ENCODE measurements at regions not wholly inside any gene's neighbourhood (a gene's known extent, or its start where the extent isn't known, plus 50 kb on each side); places are given as distances from the start of the nearest gene placed in this dataset.

DNA sequence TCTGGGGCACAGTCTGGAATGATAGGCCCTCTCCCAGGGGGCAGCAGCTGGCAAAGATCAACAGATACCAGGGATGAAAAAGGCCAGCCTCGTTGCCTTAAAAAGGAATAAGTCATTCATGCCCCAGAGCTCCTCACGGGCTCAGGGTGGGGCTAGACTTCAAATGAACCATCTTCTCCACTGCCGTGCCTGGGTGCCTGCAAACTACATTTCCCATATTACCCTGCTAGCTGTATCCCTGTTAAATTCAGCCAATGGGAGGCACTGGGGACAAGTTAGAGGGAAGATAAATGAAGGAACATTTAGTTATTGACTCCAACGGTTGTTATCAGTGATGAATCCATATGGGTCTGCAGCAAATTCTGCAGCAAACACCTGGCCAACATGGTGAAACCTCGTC lies 101.2 kb upstream of the CYYR1 start:
- no peaks in the 10 kb centered on the region for H3K4me1 Mint-ChIP-seq (ENCODE audit: low read depth)
- H3K27ac Mint-ChIP-seq: no peak overlapping the region
- no peaks in the 10 kb centered on the region for H3K27me3 Mint-ChIP-seq
- H3K36me3 Mint-ChIP-seq (ENCODE audit: low read depth): no peaks in the 10 kb centered on the region
- ChIA-PET POLR2A (no interaction called here), CTCF (no interaction called here)
- H3K4me3 Mint-ChIP-seq: no peak overlapping the region
- DNase-seq: no peak
- H3K9me3 Mint-ChIP-seq: no peaks in the 10 kb centered on the region
- TF ChIP-seq, protein P1, sequence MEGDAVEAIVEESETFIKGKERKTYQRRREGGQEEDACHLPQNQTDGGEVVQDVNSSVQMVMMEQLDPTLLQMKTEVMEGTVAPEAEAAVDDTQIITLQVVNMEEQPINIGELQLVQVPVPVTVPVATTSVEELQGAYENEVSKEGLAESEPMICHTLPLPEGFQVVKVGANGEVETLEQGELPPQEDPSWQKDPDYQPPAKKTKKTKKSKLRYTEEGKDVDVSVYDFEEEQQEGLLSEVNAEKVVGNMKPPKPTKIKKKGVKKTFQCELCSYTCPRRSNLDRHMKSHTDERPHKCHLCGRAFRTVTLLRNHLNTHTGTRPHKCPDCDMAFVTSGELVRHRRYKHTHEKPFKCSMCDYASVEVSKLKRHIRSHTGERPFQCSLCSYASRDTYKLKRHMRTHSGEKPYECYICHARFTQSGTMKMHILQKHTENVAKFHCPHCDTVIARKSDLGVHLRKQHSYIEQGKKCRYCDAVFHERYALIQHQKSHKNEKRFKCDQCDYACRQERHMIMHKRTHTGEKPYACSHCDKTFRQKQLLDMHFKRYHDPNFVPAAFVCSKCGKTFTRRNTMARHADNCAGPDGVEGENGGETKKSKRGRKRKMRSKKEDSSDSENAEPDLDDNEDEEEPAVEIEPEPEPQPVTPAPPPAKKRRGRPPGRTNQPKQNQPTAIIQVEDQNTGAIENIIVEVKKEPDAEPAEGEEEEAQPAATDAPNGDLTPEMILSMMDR (IDR thresholded peaks at IDR 0.05): no peak
- no peak for ATAC-seq
- intact Hi-C loops (cut with micrococcal nuclease): no loop called here

DNA sequence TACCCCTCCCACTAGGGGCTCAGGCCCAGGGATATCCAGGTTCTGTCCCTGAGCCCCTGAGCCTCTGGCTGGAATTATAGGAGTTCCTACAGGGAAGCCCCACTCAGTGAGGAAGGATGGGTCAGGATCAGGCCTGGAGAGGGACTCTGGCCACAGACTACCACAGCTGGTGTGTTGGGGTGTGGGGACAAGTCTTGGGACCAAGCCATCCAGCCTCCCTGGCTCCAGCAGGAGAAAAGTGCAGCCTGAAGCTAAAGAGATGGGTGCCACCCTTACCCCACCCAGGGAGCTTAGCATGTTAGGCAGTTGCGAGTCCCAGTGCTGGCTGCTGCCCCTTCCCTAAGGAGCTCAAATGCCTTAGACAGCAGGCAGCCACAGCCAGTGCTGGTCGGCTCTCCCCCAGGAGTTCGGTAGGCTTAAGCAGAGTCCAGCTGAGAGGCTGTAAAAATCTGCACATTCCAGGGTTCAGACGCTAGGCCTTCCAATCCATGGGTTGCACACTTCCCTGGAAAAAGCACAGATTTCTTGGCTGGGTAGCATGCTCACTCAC lies 96.2 kb upstream of the CYYR1 start:
- no peak for ATAC-seq
- POLR2A ChIA-PET: no interaction called here
- Mint-ChIP-seq H3K4me1 (ENCODE audit: low read depth) (no peaks in the 10 kb centered on the region), H3K36me3 (ENCODE audit: low read depth) (no peaks in the 10 kb centered on the region), H3K9me3 (peaks cover 8% of the 10 kb centered on the region), H3K27ac (no peak overlapping the region), H3K4me3 (no peak overlapping the region), H3K27me3 (no peaks in the 10 kb centered on the region)
- no peak for DNase-seq
- TF ChIP-seq, protein P1 (IDR thresholded peaks at IDR 0.05): no peak
- CTCF ChIA-PET: no interaction called here
- intact Hi-C loops (cut with micrococcal nuclease): no loop called here

DNA sequence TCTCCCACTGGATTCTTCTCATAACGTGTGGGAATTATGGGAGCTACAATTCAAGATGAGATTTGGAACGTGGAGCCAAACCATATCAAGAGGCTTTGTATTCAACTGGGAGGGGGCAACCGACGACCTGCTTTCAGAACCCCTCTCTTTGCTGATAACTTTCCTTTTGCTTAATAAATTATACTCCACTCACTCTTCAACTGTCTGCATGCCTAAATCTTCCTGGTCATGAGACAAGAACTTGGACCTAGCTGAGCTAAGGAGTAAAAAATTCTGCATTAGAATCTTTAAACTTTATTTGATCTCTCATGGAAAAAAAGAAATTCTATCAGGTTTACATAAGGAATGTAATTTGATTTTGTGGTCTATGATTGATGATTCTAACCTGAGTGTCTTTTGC lies 86.7 kb upstream of the CYYR1 start:
- Mint-ChIP-seq H3K36me3 (ENCODE audit: low read depth) (no peaks in the 10 kb centered on the region), H3K4me3 (no peak overlapping the region), H3K9me3 (no peaks in the 10 kb centered on the region), H3K27ac (no peak overlapping the region), H3K4me1 (ENCODE audit: low read depth) (no peaks in the 10 kb centered on the region), H3K27me3 (peaks cover 2% of the 10 kb centered on the region)
- POLR2A ChIA-PET: no interaction called here
- intact Hi-C loops (cut with micrococcal nuclease): no loop called here
- ATAC-seq: no peak
- TF ChIP-seq, protein P1 (IDR thresholded peaks at IDR 0.05): no peak
- CTCF ChIA-PET: no interaction called here
- DNase-seq: no peak

DNA sequence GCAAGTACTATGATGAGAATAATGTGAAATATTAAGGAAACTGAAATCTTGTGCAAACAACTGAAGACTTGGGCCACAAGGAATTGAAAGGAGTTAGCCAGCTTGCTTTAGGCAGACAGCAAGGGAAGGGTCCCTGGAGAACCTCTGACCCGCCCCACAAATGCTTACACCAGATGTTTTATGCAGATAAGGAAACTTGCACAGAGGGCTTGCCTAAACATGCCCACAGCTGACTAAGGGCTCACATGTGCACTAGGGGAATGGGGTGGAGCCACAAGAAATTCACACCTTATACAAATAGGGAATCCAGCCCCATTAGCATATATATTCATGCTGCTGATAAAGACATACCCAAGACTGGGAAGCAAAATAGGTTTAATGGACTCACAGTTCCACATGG lies 86.1 kb upstream of the CYYR1 start:
- Mint-ChIP-seq H3K27me3 (peaks cover 2% of the 10 kb centered on the region), H3K4me1 (ENCODE audit: low read depth) (no peaks in the 10 kb centered on the region), H3K27ac (no peak overlapping the region), H3K4me3 (no peak overlapping the region), H3K9me3 (no peaks in the 10 kb centered on the region), H3K36me3 (ENCODE audit: low read depth) (no peaks in the 10 kb centered on the region)
- POLR2A ChIA-PET: no interaction called here
- TF ChIP-seq, protein P1 (IDR thresholded peaks at IDR 0.05): no peak
- DNase-seq: no peak
- no peak for ATAC-seq
- intact Hi-C loops (cut with micrococcal nuclease): no loop called here
- CTCF ChIA-PET: no interaction called here

DNA sequence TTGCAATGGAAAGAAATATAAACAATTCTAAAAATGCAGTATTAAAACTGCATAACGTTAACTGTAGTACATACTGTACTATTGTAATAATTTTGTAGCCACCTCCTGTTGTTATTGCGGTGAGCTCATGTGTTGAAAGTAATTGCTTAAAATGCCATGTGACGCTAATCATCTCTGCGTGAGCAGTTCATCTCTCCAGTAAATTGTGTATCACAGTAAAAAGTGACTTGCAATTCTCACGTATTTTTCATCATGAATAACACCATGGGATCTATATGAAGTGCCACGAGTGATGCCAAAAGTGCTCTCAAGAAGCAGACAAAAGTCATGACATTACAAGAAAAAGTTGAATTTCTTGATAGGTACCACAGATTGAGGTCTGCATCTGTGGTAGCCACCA lies 82.4 kb upstream of the CYYR1 start:
- no peak for ATAC-seq
- no peak overlapping the region for H3K27ac Mint-ChIP-seq
- DNase-seq: no peak
- POLR2A ChIA-PET: no interaction called here
- intact Hi-C loops (cut with micrococcal nuclease): no loop called here
- H3K4me1 Mint-ChIP-seq (ENCODE audit: low read depth): no peaks in the 10 kb centered on the region
- CTCF ChIA-PET: no interaction called here
- peaks cover 2% of the 10 kb centered on the region for H3K27me3 Mint-ChIP-seq
- TF ChIP-seq, protein P1 (IDR thresholded peaks at IDR 0.05): no peak
- H3K36me3 Mint-ChIP-seq (ENCODE audit: low read depth): no peaks in the 10 kb centered on the region
- no peak overlapping the region for H3K4me3 Mint-ChIP-seq
- H3K9me3 Mint-ChIP-seq: no peaks in the 10 kb centered on the region
